OCI-LY7 (cell line): ENCODE measurements at regions not wholly inside any gene's neighbourhood (a gene's known extent, or its start where the extent isn't known, plus 50 kb on each side); places are given as distances from the start of the nearest gene placed in this dataset.

ENCODE experiments used
- EZH2phosphoT487 ChIP-seq: fragments of 200-600 bp; sonication (generic); IDR thresholded peaks from 2 replicates; pipeline ENCODE4 v1.6.1; 2018; ENCODE audit warnings: low read depth, borderline replicate concordance, mild to moderate bottlenecking, mixed run types, antibody characterized with exemption, low read length, moderate library complexity, mixed read lengths
- TF ChIP-seq, protein P1 (sequence below): fragments of 200-600 bp; sonication (generic); conservative IDR thresholded peaks from 2 replicates; pipeline ENCODE4 v1.5.1; 2014; ENCODE audit warnings: mild to moderate bottlenecking, antibody characterized with exemption, low read length, moderate library complexity, mixed read lengths

GRCh38 chr5:5710471-5710870, 288.0 kb downstream of the ICE1 start:
- TF ChIP-seq, protein P1, sequence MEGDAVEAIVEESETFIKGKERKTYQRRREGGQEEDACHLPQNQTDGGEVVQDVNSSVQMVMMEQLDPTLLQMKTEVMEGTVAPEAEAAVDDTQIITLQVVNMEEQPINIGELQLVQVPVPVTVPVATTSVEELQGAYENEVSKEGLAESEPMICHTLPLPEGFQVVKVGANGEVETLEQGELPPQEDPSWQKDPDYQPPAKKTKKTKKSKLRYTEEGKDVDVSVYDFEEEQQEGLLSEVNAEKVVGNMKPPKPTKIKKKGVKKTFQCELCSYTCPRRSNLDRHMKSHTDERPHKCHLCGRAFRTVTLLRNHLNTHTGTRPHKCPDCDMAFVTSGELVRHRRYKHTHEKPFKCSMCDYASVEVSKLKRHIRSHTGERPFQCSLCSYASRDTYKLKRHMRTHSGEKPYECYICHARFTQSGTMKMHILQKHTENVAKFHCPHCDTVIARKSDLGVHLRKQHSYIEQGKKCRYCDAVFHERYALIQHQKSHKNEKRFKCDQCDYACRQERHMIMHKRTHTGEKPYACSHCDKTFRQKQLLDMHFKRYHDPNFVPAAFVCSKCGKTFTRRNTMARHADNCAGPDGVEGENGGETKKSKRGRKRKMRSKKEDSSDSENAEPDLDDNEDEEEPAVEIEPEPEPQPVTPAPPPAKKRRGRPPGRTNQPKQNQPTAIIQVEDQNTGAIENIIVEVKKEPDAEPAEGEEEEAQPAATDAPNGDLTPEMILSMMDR, result no peak
- no peak for TF ChIP-seq EZH2phosphoT487
